Colonic mucosa (tissue), 4 donors: ENCODE measurements at regions not wholly inside any gene's neighbourhood (a gene's known extent, or its start where the extent isn't known, plus 50 kb on each side); places are given as distances from the start of the nearest gene placed in this dataset.
"Not testable (repeated sequence)": the region's sequence is repeated elsewhere in the genome, so short reads cannot be mapped to it uniquely, and the experiment has no call there.

Source experiments
- DNase-seq: peaks from one replicate; pipeline ENCODE4 v3.0.0-alpha.2; 2020
- H3K27ac ChIP-seq: fragments of 200-600 bp; one replicate; pipeline ENCODE4 v1.8.0; 2021
- H3K27me3 ChIP-seq: fragments of 200-600 bp; one replicate; pipeline ENCODE4 v1.8.0; 2021
- H3K36me3 ChIP-seq: fragments of 200-600 bp; one replicate; pipeline ENCODE4 v1.8.0; 2021
- H3K4me1 ChIP-seq: fragments of 200-600 bp; one replicate; pipeline ENCODE4 v1.8.0; 2021; ENCODE audit warnings: mild to moderate bottlenecking
- H3K4me3 ChIP-seq: fragments of 200-600 bp; one replicate; pipeline ENCODE4 v1.8.0; 2021
- H3K9ac ChIP-seq, 2 donors: one replicate each; pipeline ENCODE4 v1.7.0; 2013; ENCODE audit warnings: control low read depth in 2 of 2, low read depth in 2 of 2, low read length in 2 of 2
- H3K9me3 ChIP-seq: fragments of 200-600 bp; one replicate; pipeline ENCODE4 v1.8.0; 2021
- intact Hi-C: fragments of 100-400 bp; cut with DNase I; formaldehyde crosslinking; loops from one replicate; pipeline ENCODE4 v1.14.1; 2022
- TF ChIP-seq, protein P1 (sequence below): fragments of 200-600 bp; IDR thresholded peaks from one replicate; pipeline ENCODE4 v1.8.0; 2022; ENCODE audit warnings: antibody characterized with exemption, mild to moderate bottlenecking
- donor health status: healthy.
- donor health status: DM: no; HTN: no; CAD: no.
- donor health status: DM: no; HTN: no; CAD: no.

DNA sequence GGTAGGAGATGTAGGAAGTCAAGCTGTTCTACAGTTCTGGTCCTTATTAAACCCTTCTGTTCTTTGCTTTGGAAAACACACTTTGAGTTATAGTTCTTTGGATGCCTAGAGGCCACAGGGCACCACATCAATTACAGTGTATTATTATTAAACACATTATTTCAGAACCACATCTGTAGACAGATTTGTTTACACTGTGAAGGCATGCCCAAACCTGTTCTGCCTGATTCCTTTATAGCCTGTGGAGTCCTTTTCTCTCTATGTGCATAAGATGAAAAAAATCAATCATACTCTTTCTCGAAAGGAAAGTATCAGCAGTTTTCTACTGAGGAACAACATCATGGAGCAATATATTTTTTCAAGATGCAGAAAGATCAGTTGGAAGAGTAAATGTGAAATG is 371.3 kb upstream of the INTU start:
- H3K36me3 ChIP-seq: no peaks in the 10 kb centered on the region
- DNase-seq: no peak
- no peak overlapping the region for H3K4me3 ChIP-seq
- TF ChIP-seq, protein P1, sequence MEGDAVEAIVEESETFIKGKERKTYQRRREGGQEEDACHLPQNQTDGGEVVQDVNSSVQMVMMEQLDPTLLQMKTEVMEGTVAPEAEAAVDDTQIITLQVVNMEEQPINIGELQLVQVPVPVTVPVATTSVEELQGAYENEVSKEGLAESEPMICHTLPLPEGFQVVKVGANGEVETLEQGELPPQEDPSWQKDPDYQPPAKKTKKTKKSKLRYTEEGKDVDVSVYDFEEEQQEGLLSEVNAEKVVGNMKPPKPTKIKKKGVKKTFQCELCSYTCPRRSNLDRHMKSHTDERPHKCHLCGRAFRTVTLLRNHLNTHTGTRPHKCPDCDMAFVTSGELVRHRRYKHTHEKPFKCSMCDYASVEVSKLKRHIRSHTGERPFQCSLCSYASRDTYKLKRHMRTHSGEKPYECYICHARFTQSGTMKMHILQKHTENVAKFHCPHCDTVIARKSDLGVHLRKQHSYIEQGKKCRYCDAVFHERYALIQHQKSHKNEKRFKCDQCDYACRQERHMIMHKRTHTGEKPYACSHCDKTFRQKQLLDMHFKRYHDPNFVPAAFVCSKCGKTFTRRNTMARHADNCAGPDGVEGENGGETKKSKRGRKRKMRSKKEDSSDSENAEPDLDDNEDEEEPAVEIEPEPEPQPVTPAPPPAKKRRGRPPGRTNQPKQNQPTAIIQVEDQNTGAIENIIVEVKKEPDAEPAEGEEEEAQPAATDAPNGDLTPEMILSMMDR: no peak
- H3K27ac ChIP-seq: no peak overlapping the region
- intact Hi-C loops: no loop called here
- no peaks in the 10 kb centered on the region for H3K9me3 ChIP-seq
- H3K4me1 ChIP-seq: no peaks in the 10 kb centered on the region
- H3K9ac ChIP-seq: no peak overlapping the region
- no peaks in the 10 kb centered on the region for H3K27me3 ChIP-seq

DNA sequence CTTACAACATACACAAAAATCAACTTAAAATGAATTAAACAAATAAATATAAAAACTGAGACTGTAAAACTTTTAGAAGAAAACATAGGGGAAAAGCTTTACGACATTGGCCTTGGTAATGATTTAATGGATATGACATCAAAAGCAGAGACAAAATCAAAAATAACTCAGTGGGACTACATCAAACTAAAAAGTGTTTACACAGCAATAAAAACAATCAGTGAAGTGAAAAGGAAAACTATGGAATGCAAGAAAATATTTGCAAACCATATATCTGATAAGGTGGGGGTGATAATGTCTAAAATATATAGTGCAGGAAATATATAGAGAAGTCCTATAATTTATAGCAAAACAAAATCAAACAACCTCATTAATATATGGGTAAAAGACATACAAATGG is 364.4 kb upstream of the INTU start:
- TF ChIP-seq, protein P1: no peak
- Histone ChIP-seq H3K9ac (no peak overlapping the region), H3K9me3 (no peaks in the 10 kb centered on the region), H3K27ac (no peak overlapping the region), H3K36me3 (no peaks in the 10 kb centered on the region), H3K27me3 (no peaks in the 10 kb centered on the region), H3K4me1 (no peaks in the 10 kb centered on the region), H3K4me3 (no peak overlapping the region)
- DNase-seq: no peak
- intact Hi-C loops: no loop called here

DNA sequence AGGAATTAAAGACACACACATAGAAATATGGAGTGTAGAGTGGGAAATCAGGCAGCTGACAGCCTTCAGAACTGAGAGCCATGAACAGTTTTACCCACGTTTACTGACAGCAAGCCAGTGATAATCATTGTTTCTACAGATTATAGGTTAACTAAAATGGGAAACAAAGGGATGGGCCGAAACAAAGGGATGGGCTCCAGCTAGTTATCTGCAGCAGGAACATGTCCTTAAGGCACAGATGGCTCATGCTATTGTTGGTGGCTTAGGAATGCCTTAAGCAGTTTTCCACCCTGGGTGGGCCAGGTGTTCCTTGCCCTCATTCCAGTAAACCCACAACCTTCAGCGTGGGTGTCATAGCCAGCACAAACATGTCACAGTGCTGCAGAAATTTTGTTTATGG is 355.7 kb upstream of the INTU start:
- H3K9ac ChIP-seq, H3K36me3 ChIP-seq, intact Hi-C loops, H3K27ac ChIP-seq, H3K9me3 ChIP-seq, DNase-seq, H3K4me1 ChIP-seq, H3K4me3 ChIP-seq, H3K27me3 ChIP-seq: not testable (repeated sequence)

DNA sequence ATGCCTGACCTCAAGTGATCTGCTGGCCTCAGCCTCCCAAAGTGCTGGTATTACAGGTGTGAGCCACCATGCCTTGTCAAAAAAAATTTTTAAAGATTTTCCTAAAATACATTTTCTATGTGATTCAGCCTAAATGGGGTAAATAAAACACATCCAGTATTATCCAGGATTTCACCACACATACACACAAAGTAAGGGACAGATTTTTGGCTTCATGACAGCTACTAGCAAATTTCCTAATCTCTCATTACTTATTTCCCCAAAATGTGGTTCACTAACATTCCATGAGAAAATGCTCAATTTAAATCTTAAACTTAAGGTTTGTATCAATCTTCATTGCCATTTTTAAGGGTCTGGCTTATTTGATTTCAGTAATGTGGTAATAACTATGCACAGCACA is 348.5 kb upstream of the INTU start:
- Histone ChIP-seq H3K4me3 (no peak overlapping the region), H3K27me3 (no peaks in the 10 kb centered on the region), H3K9me3 (no peaks in the 10 kb centered on the region), H3K4me1 (no peaks in the 10 kb centered on the region), H3K27ac (no peak overlapping the region), H3K36me3 (no peaks in the 10 kb centered on the region), H3K9ac (no peak overlapping the region)
- intact Hi-C loops: no loop called here
- TF ChIP-seq, protein P1: no peak
- DNase-seq: no peak

DNA sequence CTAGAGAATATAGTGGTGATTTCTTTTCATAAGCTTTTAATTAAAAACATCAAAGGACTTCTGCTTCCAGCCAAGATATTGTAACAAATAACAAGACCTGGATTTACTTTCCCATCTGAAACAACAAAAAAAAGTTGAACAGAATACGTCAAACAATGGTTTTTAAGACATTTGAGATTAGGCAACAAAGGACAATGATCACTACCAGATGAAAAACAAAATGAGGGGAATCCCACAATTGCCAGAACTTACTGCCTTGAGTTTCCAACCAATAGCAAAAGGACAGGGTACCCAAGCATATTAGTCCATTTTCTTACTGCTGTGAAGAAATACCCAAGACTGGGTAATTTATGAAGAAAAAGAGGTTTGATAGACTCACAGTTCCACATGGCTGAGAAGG is 341.4 kb upstream of the INTU start:
- TF ChIP-seq, protein P1: no peak
- Histone ChIP-seq H3K9ac (no peak overlapping the region), H3K9me3 (no peaks in the 10 kb centered on the region), H3K27me3 (no peaks in the 10 kb centered on the region), H3K4me3 (no peak overlapping the region), H3K4me1 (no peaks in the 10 kb centered on the region), H3K27ac (no peak overlapping the region), H3K36me3 (no peaks in the 10 kb centered on the region)
- intact Hi-C loops: no loop called here
- no peak for DNase-seq

DNA sequence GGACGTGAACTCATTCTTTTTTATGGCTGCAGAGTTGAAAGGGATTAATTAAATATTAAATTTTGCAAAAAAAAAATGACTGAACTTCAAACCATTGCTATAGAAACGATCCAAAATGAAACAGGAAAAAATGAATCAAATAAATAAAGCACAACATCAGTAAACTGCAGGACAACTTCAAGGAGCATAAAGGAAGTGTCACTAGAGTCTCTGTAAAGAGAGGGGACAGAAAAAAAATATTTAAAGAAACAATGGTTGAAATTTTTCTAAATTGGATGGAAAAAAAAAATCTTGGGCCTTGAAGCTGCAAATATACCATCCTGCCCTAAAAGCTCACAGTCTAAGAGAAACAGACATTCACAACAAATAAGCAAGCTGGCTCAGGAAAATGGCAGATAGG is 339.3 kb upstream of the INTU start:
- TF ChIP-seq, protein P1: no peak
- Histone ChIP-seq H3K36me3 (no peaks in the 10 kb centered on the region), H3K27ac (no peak overlapping the region), H3K9me3 (no peaks in the 10 kb centered on the region), H3K4me1 (no peaks in the 10 kb centered on the region), H3K9ac (no peak overlapping the region), H3K4me3 (no peak overlapping the region), H3K27me3 (no peaks in the 10 kb centered on the region)
- intact Hi-C loops: no loop called here
- no peak for DNase-seq
